ENCODE measurements at regions not wholly inside any gene's neighbourhood (a gene's known extent, or its start where the extent isn't known, plus 50 kb on each side); places are given as distances from the start of the nearest gene placed in this dataset.

DNA sequence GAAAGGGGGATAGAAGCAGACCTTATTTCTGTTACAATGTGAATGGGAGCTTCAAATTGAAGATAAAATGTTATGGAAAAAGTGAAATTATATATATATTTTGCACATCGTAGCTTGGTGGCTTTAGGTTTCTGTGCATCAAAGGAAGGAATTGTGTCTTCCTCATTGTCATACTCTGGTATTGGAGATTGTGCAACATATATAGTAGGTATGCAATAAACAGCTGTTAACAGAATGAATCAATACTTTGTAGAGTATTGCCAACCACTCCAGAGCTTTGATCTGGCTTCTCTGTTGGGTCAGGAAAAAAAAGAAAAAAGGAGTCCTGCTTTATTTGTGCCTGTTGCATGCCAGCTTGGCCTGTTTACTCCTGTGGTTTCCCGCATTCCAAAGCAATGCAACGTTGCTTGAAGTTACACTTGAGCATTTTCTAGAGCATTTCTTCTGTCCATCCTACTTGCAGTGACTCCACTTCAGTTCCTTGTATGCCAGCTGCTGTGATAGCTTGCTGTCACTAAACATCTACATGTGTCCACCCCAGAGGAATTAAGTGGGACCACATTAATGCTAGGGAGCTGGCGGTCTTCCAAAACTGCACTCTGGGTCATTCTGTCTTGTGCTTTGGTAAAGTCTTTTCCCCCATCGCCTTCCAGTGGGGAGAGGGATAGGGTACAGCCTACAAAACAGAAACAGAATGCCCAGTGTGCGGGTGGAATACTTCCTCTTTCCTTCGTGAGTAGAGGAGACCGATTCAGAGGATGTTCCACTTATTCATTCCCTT, 62.0 kb upstream of the MEF2C start:
- TF ChIP-seq, protein P1, sequence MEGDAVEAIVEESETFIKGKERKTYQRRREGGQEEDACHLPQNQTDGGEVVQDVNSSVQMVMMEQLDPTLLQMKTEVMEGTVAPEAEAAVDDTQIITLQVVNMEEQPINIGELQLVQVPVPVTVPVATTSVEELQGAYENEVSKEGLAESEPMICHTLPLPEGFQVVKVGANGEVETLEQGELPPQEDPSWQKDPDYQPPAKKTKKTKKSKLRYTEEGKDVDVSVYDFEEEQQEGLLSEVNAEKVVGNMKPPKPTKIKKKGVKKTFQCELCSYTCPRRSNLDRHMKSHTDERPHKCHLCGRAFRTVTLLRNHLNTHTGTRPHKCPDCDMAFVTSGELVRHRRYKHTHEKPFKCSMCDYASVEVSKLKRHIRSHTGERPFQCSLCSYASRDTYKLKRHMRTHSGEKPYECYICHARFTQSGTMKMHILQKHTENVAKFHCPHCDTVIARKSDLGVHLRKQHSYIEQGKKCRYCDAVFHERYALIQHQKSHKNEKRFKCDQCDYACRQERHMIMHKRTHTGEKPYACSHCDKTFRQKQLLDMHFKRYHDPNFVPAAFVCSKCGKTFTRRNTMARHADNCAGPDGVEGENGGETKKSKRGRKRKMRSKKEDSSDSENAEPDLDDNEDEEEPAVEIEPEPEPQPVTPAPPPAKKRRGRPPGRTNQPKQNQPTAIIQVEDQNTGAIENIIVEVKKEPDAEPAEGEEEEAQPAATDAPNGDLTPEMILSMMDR (IDR thresholded peaks at IDR 0.05; ENCODE audit: insufficient read depth, low read depth, low read length): no peak
- TF ChIP-seq EZH2 (IDR thresholded peaks at IDR 0.05; ENCODE audit: insufficient read depth, low read length): no peak
